Ishikawa (cell line): ENCODE measurements at regions not wholly inside any gene's neighbourhood (a gene's known extent, or its start where the extent isn't known, plus 50 kb on each side); places are given as distances from the start of the nearest gene placed in this dataset.

Experiments used
- EGR1 ChIP-seq: IDR thresholded peaks from 2 replicates; pipeline ENCODE4 v1.6.1; 2012
- EP300 ChIP-seq: IDR thresholded peaks from 2 replicates; pipeline ENCODE4 v1.6.1; 2012; ENCODE audit warnings: borderline replicate concordance
- TAF1 ChIP-seq: IDR thresholded peaks from 2 replicates; pipeline ENCODE4 v1.6.1; 2012; ENCODE audit warnings: low read depth, mild to moderate bottlenecking
- TEAD4 ChIP-seq: IDR thresholded peaks from 2 replicates; pipeline ENCODE4 v1.6.1; 2012
- YY1 ChIP-seq: IDR thresholded peaks from 2 replicates; pipeline ENCODE4 v1.6.1; 2012; ENCODE audit warnings: low read depth
- ZBTB7A ChIP-seq: IDR thresholded peaks from 2 replicates; pipeline ENCODE4 v1.6.1; 2012; ENCODE audit warnings: low read depth

DNA sequence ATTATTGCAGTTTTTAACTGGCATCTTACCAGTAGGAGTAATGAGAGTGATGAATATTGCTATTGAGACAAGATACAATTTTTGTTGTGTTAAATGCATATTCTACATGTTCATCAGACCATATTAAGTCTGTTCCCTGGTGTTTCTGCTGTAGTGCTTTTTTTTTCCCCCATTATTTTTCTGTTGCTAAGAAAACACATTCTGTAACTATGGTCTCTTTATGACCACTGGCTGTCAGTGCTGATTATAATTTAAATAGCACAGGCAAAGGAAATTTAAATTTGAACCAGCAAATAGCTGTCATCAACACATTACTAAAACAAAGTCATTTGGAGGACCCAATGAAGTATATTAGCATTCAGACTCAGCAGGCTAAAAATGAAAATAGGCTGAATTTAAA, 98.3 kb upstream of the ANKRD50 start:
- no peak for TF ChIP-seq TAF1
- TF ChIP-seq YY1 = no peak
- TF ChIP-seq EGR1 = no peak
- no peak for TF ChIP-seq EP300
- no peak for TF ChIP-seq ZBTB7A
- no peak for TF ChIP-seq TEAD4
